ENCODE measurements at regions not wholly inside any gene's neighbourhood (a gene's known extent, or its start where the extent isn't known, plus 50 kb on each side); places are given as distances from the start of the nearest gene placed in this dataset.
"Not testable (repeated sequence)": the region's sequence is repeated elsewhere in the genome, so short reads cannot be mapped to it uniquely, and the experiment has no call there.

GRCh38 chr6:2324166-2324953, 79.0 kb upstream of the GMDS start:
- BruUV-seq (replicated peaks) = no TSS peak
- CTCF ChIA-PET = no interaction called here
- ATAC-seq (no peak), DNase-seq (ENCODE audit: low read depth, low spot score) (no peak)
- POLR2A ChIA-PET = no interaction called here
- Histone ChIP-seq H3K27me3 (ENCODE audit: control insufficient read depth, insufficient read depth, low read length) (no peaks in the 10 kb centered on the region), H3K9me3 (ENCODE audit: control insufficient read depth, insufficient read depth, low read depth, low read length) (0 out of 2 replicates have a peak, but pooled peaks cover 5% of the 10 kb centered on the region), H3K4me3 (ENCODE audit: low read depth in 2 of 2, low read length in 2 of 2) (no peak overlapping the region), H3K36me3 (ENCODE audit: control insufficient read depth, insufficient read depth, low read length) (no peaks in the 10 kb centered on the region), H3K27ac (ENCODE audit: low read length) (no peak overlapping the region), H3K4me1 (ENCODE audit: control insufficient read depth, insufficient read depth, low read length) (no peaks in the 10 kb centered on the region)
- no peak for TF ChIP-seq REST (IDR thresholded peaks at IDR 0.05; ENCODE audit: insufficient read depth in 1 of 2, low read depth in 2 of 2, low read length in 1 of 2)
- no peak for TF ChIP-seq SIN3A (IDR thresholded peaks at IDR 0.05; ENCODE audit: borderline replicate concordance, insufficient read depth, low read depth, low read length)
- TF ChIP-seq POLR2AphosphoS5 (IDR thresholded peaks at IDR 0.05; ENCODE audit: low read depth, low read length) = no peak
- TF ChIP-seq TCF7L2 (IDR thresholded peaks at IDR 0.05; ENCODE audit: low read depth, low read length) = no peak
- TF ChIP-seq CTCF (IDR thresholded peaks at IDR 0.05) = no peak
- intact Hi-C loops (cut with micrococcal nuclease; ENCODE audit: unreplicated experiment) = no loop called here
- in situ Hi-C loops (cut with HindIII; ENCODE audit: low pct_unique_long_range_greater_than_20kb, low sequenced_read_pairs) = no loop called here

- ATAC-seq; POLR2A ChIA-PET; intact Hi-C loops (cut with micrococcal nuclease; ENCODE audit: unreplicated experiment); DNase-seq (ENCODE audit: low read depth, low spot score); BruUV-seq (replicated peaks); H3K36me3 ChIP-seq (ENCODE audit: control insufficient read depth, insufficient read depth, low read length); H3K27ac ChIP-seq (ENCODE audit: low read length); H3K4me3 ChIP-seq (ENCODE audit: low read depth in 2 of 2, low read length in 2 of 2); CTCF ChIA-PET; H3K4me1 ChIP-seq (ENCODE audit: control insufficient read depth, insufficient read depth, low read length); H3K27me3 ChIP-seq (ENCODE audit: control insufficient read depth, insufficient read depth, low read length); H3K9me3 ChIP-seq (ENCODE audit: control insufficient read depth, insufficient read depth, low read depth, low read length); in situ Hi-C loops (cut with HindIII; ENCODE audit: low pct_unique_long_range_greater_than_20kb, low sequenced_read_pairs): not testable (repeated sequence)
These were observed 72.1 kb upstream of the GMDS start for GRCh38 chr6:2317498-2317897.

- no peaks in the 10 kb centered on the region for H3K9me3 ChIP-seq (ENCODE audit: control insufficient read depth, insufficient read depth, low read depth, low read length)
- DNase-seq (ENCODE audit: low read depth, low spot score) (no peak), ATAC-seq (no peak)
- in situ Hi-C loops (cut with HindIII; ENCODE audit: low pct_unique_long_range_greater_than_20kb, low sequenced_read_pairs) (no loop called here), intact Hi-C loops (cut with micrococcal nuclease; ENCODE audit: unreplicated experiment) (no loop called here)
- no peak for TF ChIP-seq POLR2AphosphoS5 (IDR thresholded peaks at IDR 0.05; ENCODE audit: low read depth, low read length)
- TF ChIP-seq CTCF (IDR thresholded peaks at IDR 0.05) = no peak
- no peak for TF ChIP-seq REST (IDR thresholded peaks at IDR 0.05; ENCODE audit: insufficient read depth in 1 of 2, low read depth in 2 of 2, low read length in 1 of 2)
- no peak for TF ChIP-seq TCF7L2 (IDR thresholded peaks at IDR 0.05; ENCODE audit: low read depth, low read length)
- TF ChIP-seq SIN3A (IDR thresholded peaks at IDR 0.05; ENCODE audit: borderline replicate concordance, insufficient read depth, low read depth, low read length) = no peak
- POLR2A ChIA-PET = no interaction called here
- CTCF ChIA-PET = no interaction called here
- H3K4me1 ChIP-seq (ENCODE audit: control insufficient read depth, insufficient read depth, low read length) = no peaks in the 10 kb centered on the region
- BruUV-seq (replicated peaks) = no TSS peak
- no peaks in the 10 kb centered on the region for H3K36me3 ChIP-seq (ENCODE audit: control insufficient read depth, insufficient read depth, low read length)
- H3K4me3 ChIP-seq (ENCODE audit: low read depth in 2 of 2, low read length in 2 of 2) = no peak overlapping the region
- no peaks in the 10 kb centered on the region for H3K27me3 ChIP-seq (ENCODE audit: control insufficient read depth, insufficient read depth, low read length)
- H3K27ac ChIP-seq (ENCODE audit: low read length) = no peak overlapping the region
These were observed 69.2 kb upstream of the GMDS start for GRCh38 chr6:2314641-2315040.

Measured in Panc1 (cell line).